NCI-H2029 (cell line): ENCODE measurements at regions not wholly inside any gene's neighbourhood (a gene's known extent, or its start where the extent isn't known, plus 50 kb on each side); places are given as distances from the start of the nearest gene placed in this dataset.

Experiments
- DNase-seq: peaks from one replicate; lab custom pipeline; 2025; lab: John Stamatoyannopoulos, UW

DNA sequence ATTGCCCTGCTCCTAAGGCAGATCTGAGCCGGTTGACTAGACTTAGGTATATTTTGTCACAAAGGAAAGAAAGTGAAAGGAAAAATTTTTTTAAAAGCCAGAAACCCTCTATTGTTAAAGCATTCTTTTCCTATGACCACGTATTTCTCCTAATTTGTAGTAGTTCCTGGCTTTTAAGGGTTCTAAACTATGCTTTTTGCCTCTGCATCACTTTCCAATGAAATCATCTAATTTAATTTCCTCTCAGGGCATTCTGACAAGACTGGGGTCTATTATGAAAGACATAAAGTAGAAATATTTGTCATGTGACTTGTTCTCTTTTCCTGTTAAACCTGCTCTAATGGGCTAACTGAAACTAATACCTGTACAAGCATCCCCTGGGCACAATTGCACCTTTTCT lies 233.0 kb upstream of the PRR20A start:
- DNase-seq: no peak

GRCh38 chr13:56909896-56910600 lies 230.7 kb upstream of the PRR20A start:
- DNase-seq: no peak

DNA sequence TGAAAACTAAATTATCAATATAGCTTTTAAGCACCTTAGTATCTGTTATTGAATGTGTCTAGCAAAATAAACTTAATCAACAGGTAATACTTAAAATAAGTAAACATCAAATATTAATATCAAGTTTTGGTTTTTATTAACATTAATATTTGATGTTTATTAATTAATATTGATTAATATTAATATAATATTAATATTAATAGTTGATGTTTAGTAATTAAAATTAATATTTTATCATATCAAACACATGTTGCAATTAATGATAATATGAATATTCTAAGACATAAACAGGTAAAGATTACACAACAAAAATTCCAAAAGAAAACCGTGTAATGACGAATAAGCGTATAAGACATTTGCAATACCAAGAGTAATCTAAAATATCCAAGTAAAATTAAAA lies 222.8 kb upstream of the PRR20A start:
- DNase-seq: no peak

- no peak for DNase-seq
These were observed 217.0 kb upstream of the PRR20A start for GRCh38 chr13:56923626-56924140.

DNA sequence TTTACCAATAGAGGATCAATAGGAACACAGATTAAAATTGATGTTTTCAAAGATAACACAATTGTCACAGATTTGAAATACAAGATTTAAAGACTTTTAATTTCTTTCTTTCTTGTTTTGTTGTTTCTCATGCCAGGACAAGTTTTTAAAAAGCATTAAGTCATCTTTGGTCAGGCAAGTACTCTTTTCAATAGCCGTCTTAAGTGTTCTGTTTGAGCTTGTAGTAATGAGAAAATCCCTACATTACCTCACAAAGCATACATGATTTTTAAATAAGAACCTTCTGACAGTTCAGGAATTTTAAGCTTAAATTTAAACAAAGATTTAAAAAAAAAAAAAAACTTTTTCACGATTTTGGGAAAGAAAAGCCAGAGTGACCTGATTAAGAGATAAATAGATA lies 216.3 kb upstream of the PRR20A start:
- no peak for DNase-seq

GRCh38 chr13:56932104-56932503 lies 208.6 kb upstream of the PRR20A start:
- no peak for DNase-seq

DNA sequence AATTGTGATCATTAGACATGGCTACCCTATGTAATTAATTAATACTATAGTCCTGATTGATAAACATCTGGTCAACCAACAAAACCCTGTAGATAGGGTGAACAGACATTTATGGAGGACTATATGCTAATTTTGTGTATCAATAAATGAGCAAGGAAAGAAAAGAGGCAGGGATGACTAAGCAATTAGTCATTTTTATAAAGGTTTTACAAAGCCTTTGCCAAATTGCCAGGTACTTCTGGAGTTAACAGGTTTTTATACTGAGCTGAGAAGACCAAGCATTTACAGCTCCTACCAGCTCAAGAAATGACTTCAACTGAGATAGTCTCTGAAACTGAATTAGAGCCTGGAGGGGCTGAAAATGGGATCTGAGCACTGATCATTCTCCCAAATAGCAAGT lies 186.8 kb upstream of the PRR20A start:
- no peak for DNase-seq

DNA sequence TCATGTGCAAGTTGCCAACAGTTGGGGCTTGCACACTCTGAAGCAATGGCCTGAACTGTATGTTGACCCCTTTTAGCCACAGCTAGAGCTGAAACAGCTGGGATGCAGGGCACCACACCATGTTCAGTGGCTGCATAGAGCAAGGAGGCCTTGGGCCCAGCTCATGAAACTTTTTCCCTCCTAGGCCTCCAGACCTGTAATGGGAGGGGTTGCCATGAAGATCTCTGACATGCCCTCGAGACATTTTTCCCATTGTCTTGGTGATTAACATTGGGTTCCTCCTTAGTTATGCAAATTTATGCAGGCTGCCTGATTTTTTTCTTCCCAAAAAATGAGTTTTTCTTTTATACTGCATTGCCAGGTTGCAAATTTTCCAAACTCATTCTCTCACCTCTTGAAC lies 165.1 kb upstream of the PRR20A start:
- no peak for DNase-seq

- no peak for DNase-seq
These were observed 159.9 kb upstream of the PRR20A start for GRCh38 chr13:56980856-56981255.

GRCh38 chr13:56986121-56986520 lies 154.6 kb upstream of the PRR20A start:
- DNase-seq: no peak

- DNase-seq: no peak
These were observed 152.2 kb upstream of the PRR20A start for GRCh38 chr13:56988543-56988942.

DNA sequence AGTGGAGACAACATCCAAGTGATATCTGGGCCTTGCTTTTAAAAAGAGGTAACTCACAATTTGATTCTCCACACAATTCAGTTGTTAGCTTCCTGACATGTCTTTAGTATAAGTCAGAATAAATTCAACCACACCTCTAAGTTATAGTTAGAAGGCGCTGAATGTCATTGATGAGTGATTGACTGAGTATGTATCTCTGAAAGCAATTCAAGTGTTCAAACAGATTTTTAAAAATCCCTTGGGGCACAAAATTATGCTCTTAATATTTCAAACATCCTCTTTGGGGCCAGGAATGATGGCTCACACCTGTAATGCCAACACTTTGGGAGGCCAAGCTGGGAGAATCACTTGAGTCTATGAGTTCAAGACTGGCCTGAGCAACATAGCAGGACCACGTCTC lies 137.0 kb upstream of the PRR20A start:
- no peak for DNase-seq

DNA sequence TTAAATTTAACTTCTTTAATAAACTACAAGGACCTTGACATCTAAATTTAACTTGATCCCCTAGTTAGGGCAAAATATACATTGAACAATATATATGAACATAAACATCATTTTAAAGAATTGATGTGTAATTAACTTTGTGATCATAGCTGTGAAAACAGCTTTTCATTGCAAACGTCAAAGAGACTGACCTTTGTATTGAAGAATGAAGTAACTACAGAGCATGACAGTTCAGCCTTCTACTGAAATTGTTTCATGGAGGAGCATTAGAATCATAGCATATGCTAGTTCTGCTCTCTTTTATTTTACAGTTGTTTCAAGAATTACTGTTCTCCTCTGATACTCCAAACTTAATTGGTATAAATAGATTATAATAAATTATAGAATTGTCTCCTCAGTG lies 123.4 kb upstream of the PRR20A start:
- no peak for DNase-seq

DNA sequence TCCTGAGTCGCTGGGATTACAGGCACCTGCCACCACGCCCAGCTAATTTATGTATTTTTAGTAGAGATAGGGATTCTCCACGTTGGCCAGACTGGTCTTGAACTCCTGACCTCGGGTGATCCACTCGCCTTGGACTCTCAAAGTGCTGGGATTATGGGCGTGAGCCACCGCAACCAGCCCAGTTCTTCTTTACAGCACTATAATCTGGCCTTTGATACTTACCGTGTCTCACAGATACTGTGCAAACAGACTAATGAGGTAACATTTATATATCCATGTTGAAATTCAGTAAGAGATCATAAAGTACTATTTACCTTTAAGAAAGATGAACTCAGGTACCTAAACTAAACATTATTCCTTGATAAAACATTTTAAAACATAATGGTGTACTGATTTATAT lies 121.8 kb upstream of the PRR20A start:
- DNase-seq: no peak

DNA sequence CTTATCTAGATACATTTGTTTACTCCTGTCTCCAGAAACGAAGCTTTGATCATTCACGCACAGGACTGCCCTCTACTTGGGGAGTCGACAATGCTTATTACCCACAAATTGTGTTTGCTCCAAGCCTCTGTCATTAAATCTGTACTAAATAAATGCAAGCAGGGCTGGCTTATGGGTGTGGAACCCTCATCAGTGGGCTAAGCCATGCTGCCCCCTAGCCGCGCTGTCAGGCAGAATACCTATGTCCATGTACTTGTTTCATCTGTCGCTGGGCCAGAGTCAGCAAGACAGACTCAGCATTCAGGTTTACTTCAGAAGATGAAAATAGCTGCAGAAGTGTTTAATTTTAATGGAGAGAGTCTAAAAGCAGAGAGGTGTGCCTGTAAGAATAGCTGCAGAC lies 110.0 kb upstream of the PRR20A start:
- no peak for DNase-seq

DNA sequence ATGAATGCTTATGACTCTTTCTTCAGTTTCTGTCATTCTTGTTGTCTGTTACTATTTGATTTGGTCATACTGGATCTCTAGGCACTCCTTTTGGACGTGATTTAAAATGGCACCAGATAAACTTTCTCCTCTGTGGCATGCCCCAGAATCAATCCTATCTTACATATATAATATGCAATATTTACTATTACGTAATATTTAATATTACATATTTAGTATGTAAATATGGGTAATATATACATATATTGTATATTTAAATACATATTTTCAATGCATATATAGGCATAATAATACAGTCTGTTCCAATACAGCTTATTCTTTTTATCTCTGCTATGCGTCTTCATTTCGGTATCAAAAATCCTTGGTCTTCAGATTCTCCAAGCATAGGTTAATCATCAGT lies 104.4 kb upstream of the PRR20A start:
- no peak for DNase-seq

DNA sequence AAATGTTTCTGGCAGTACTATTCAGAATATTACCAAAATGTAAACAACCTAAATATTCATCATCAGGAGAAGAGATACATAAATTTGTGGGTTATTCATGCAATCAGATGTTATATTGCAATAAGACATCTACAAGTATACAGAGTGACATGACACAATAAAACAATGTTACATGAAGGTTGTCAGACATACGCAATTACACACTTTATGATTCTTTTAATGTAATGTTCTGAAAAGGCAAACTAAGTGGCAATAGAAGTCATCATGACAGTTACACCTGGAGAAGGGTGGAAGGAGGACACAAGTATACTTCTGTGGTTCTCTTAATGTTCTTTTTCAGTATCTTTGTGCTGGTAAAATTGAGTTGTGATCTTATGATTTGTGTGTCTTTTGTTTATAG lies 95.8 kb upstream of the PRR20A start:
- DNase-seq: no peak

DNA sequence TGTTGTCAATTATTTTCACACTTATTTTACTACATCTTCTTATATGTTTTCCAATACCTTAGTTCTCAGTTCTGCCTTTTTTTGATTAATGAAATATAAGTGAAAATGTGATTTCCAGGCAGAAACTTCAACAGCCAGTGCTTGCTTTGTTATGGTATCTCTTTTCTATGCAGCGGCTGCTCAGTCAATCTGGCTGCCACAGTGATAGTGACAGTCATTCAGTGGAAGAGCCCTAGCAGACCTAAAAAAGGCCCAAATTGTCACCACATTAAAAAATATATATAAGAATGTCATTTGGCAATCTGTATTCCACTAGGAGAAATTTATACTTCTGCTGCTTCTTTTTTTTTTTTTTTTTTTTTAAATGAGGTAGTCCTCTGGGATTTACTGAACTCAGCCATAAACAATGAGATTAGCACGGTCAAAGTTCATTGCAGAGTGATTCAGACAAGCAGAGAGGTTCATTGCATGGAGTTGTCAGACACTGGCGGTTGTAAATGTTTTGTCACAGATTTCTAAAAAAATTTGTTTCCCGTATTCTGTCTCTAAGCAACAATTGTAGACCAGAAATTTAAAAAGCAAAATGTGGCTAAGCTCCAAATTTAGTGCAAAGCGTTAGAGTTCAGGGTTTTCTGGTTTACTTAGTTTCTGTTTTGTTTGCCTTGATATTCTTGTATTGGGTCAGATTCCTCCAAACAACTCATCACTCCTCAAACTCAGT lies 94.7 kb upstream of the PRR20A start:
- DNase-seq: no peak

- DNase-seq: no peak
These were observed 84.0 kb upstream of the PRR20A start for GRCh38 chr13:57056601-57057180.

- no peak for DNase-seq
These were observed 77.7 kb upstream of the PRR20A start for GRCh38 chr13:57063007-57063406.

- DNase-seq: no peak
These were observed 66.7 kb upstream of the PRR20A start for GRCh38 chr13:57073983-57074382.

DNA sequence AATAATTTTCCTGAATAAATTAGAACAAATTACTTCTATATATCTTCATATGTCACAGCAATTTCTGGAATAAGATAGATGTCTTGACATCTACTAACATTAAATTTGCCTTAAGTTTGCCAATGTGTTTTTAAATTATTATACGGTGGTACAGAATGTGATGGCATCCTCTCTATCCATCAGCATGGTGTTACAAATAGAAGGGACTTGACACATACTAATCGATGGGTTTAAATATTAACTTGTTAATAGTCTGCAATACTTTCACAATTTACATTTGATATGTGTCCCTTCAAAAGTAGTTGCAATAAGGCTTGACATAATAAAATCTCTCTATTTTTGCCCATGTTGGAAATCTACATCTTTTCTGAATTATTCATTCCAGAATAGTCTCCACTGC lies 65.1 kb upstream of the PRR20A start:
- no peak for DNase-seq

DNA sequence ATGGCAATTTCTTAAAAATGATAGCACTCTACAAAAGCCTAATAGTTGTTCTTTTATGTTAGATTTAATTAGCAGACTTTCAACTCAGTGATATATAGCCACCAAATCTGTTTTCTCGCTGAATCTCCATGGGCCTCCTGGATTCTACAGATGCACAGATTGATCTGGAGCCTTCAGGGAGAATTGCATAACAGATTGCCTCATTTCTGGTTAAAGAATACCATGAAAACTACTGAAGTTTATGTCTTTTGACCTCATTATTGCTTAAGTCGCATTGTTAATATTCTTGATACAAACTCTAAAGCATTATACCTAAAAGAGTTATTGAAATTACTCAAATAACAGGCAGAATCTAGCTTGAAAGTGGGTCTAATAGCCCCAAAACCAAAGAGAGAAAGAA lies 53.7 kb upstream of the PRR20A start:
- DNase-seq: no peak
